ENCODE measurements at regions not wholly inside any gene's neighbourhood (a gene's known extent, or its start where the extent isn't known, plus 50 kb on each side); places are given as distances from the start of the nearest gene placed in this dataset.

- CTCF ChIA-PET (ENCODE audit: low intra/inter-chr PET ratio, low total read pairs), result no interaction called here
- no peaks in the 10 kb centered on the region for H3K4me1 ChIP-seq (ENCODE audit: insufficient read depth, low read length)
- in situ Hi-C loops (cut with HindIII; ENCODE audit: extremely low pct_ligation_motif_present, low pct_unique_long_range_greater_than_20kb), result no loop called here
These were observed 352.0 kb upstream of the COL8A1 start for GRCh38 chr3:99286266-99286845.

More at GRCh38 chr3:99286266-99286845, 352.0 kb upstream of the COL8A1 start:
- Histone ChIP-seq H4K20me1 (ENCODE audit: insufficient read depth, low read length) (no peaks in the 10 kb centered on the region), H3K79me2 (ENCODE audit: insufficient read depth, low read length) (no peaks in the 10 kb centered on the region), H2AFZ (ENCODE audit: low read length) (no peak overlapping the region), H3K4me2 (ENCODE audit: low read depth, low read length) (no peak overlapping the region), H3K9me3 (ENCODE audit: low read length) (no peaks in the 10 kb centered on the region), H3K4me3 (replicated peaks in 1 of 3; ENCODE audit: insufficient read depth in 1 of 3, low read depth in 2 of 3, low read length in 3 of 3) (no peak overlapping the region), H3K27ac (ENCODE audit: extremely low read length, insufficient read depth, low read length) (no peak overlapping the region), H3K9ac (ENCODE audit: insufficient read depth, low read depth, low read length) (no peak overlapping the region), H3K36me3 (replicated peaks in 1 of 2; ENCODE audit: control insufficient read depth in 1 of 2, insufficient read depth in 2 of 2, low read length in 2 of 2) (no peaks in the 10 kb centered on the region), H3K27me3 (ENCODE audit: control insufficient read depth in 1 of 2, insufficient read depth in 2 of 2, low read length in 2 of 2) (no peaks in the 10 kb centered on the region)
- POLR2A ChIA-PET, result no interaction called here
- intact Hi-C loops (cut with micrococcal nuclease; ENCODE audit: unreplicated experiment), result no loop called here
- DNase-seq (ENCODE audit: low spot score) (no peak), ATAC-seq (no peak), FAIRE-seq (no peak)
- no peak for TF ChIP-seq ZNF10 (CRISPR knock-in tag; IDR thresholded peaks at IDR 0.05; ENCODE audit: borderline replicate concordance, low read depth)
- TF ChIP-seq ZNF142 (CRISPR knock-in tag; IDR thresholded peaks at IDR 0.05), result no peak
- TF ChIP-seq MAF1 (CRISPR knock-in tag; IDR thresholded peaks at IDR 0.05; ENCODE audit: borderline replicate concordance), result no peak
- TF ChIP-seq HHEX (CRISPR knock-in tag; IDR thresholded peaks at IDR 0.05), result no peak
- BruUV-seq (replicated peaks), result no TSS peak

Measured in HepG2 (cell line).